Right lobe of liver (tissue), 6 donors: ENCODE measurements at regions not wholly inside any gene's neighbourhood (a gene's known extent, or its start where the extent isn't known, plus 50 kb on each side); places are given as distances from the start of the nearest gene placed in this dataset.

ENCODE experiments used
- ATAC-seq, 4 donors: fragments of 200-7000 bp; cut with Tn5 transposase; one replicate each; pipeline ENCODE4 v1.9.1; 2020; ENCODE audit warnings: mild to moderate bottlenecking in 4 of 4, moderate library complexity in 4 of 4
- DNase-seq, 3 donors: peaks; one replicate each; pipeline ENCODE4 v3.0.0-alpha.2; 2020
- H3K27ac ChIP-seq, 3 donors: fragments of 200-600 bp; one replicate each; pipeline ENCODE4 v1.8.0; 2022
- H3K27me3 ChIP-seq, 2 donors: fragments of 200-600 bp; one replicate each; pipeline ENCODE4 v1.8.0; 2022
- H3K36me3 ChIP-seq, 4 donors: fragments of 200-600 bp; sonication (generic) in 1 of 4; one replicate each; pipeline versions ENCODE4 v1.5.1 to v1.8.0; 2017 to 2022; ENCODE audit warnings: control low read depth in 1 of 4
- H3K4me1 ChIP-seq, 4 donors: fragments of 200-600 bp; sonication (generic) in 1 of 4; one replicate each; pipeline versions ENCODE4 v1.5.1 to v1.8.0; 2017 to 2022; ENCODE audit warnings: control low read depth in 1 of 4
- H3K4me3 ChIP-seq, 3 donors: fragments of 200-600 bp; one replicate each; pipeline ENCODE4 v1.8.0; 2022
- H3K9me3 ChIP-seq, 4 donors: fragments of 200-600 bp; sonication (generic) in 1 of 4; one replicate each; pipeline versions ENCODE4 v1.5.1 to v1.8.0; 2017 to 2022; ENCODE audit warnings: control low read depth in 1 of 4
- CTCF ChIP-seq, 4 donors: fragments of 200-600 bp in 3 of 4; fragments of 450-650 bp in 1 of 4; IDR thresholded peaks; one replicate each; pipeline versions ENCODE4 v1.5.1 to v1.8.0; 2016 to 2022; ENCODE audit warnings: antibody characterized with exemption in 4 of 4, mild to moderate bottlenecking in 2 of 4
- POLR2A ChIP-seq: fragments of 450-650 bp; IDR thresholded peaks from one replicate; pipeline ENCODE4 v1.6.1; 2017; ENCODE audit warnings: antibody characterized with exemption, mild to moderate bottlenecking
- WGBS: methylation state at CpG from one replicate; pipeline ENCODE4 v1.1.6; 2018; ENCODE audit warnings: low coverage, low lambda C conversion rate; ENCODE audit not compliant: insufficient coverage; ENCODE audit errors: missing lambda C conversion rate; 5-methylcytosine and 5-hydroxymethylcytosine counted together
- intact Hi-C, 2 donors: fragments of 100-400 bp; cut with DNase I; formaldehyde crosslinking; loops; one replicate each; pipeline versions ENCODE4 v1.11.2 to v1.14.1; 2022
- donor health status: DM: no; HTN: yes; CAD: no.
- donor health status: DM: no; HTN: no; CAD: no.
- donor health status: DM: no; HTN: no; CAD: no.
- donor health status: DM: no; HTN: yes; CAD: no.
- donor health status: DM: no; HTN: yes; CAD: no.

DNA sequence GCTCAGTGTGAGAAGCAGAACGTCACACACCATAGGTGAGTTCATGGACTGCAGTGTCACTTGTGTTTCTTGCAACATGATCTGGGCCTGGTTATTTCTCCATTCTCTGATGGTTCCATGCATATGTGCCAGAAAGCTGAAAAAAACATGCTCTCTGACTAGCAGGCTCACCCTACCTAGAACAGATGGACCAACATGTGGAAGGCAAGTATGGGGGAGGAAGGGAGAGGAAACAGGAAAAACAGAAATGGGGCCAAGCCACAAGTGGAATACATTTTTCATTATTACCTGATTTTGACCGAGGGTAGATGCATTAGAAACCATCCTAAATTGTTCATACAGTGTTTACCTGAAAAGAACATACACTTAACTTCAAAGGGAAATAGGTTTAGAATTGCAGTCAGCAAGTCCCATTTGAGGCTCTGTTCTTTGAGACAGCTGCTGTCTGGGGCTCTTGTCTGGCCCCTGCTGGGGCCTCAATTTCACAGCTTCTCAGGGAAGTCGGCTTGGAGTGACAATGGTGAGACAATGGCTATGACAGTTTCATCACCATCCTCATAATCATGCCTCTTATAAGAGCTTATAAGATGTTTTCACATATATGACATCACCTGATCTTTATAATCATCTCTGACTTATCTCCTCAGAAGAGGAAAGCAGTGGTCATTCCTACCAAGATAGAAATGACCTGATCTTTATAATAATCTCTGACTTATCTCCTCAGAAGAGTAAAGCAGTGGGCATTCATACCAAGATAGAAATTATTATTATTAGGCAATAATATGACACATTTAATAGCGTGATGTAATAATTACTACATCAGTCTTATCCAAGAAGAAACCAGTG is 327.3 kb downstream of the SIPA1L2 start:
- Histone ChIP-seq H3K4me3 (no peak overlapping the region), H3K36me3 (no peaks in the 10 kb centered on the region), H3K27ac (no peak overlapping the region), H3K4me1 (no peaks in the 10 kb centered on the region), H3K27me3 (no peaks in the 10 kb centered on the region), H3K9me3 (no peaks in the 10 kb centered on the region)
- 35% methylated on average over 3 of the region's 4 CpGs for WGBS
- ATAC-seq (no peak), DNase-seq (no peak)
- intact Hi-C loops = no loop called here
- TF ChIP-seq POLR2A = no peak
- TF ChIP-seq CTCF (IDR thresholded peaks at IDR 0.05) = no peak

DNA sequence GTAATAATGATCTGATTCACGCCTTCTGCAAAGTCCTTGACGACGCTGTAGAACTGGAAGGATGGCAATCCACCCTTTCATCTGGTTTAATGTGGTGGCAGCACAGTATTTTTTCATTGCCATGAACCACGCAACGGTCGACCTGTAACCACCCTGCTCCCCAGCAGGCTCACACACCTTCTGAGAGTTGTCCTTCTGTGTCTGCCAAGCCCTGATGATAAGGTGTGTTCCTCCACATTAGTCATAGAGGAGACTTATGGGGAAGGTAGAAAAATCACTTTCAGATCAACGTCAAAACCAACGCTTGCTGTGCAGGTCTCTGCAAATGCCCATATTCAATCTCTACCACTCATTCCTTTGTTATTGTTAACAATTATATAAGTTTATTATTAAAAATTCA is 328.7 kb downstream of the SIPA1L2 start:
- Histone ChIP-seq H3K9me3 (no peaks in the 10 kb centered on the region), H3K27ac (no peak overlapping the region), H3K27me3 (no peaks in the 10 kb centered on the region), H3K4me1 (no peaks in the 10 kb centered on the region), H3K36me3 (no peaks in the 10 kb centered on the region), H3K4me3 (no peak overlapping the region)
- ATAC-seq (no peak), DNase-seq (no peak)
- TF ChIP-seq CTCF (IDR thresholded peaks at IDR 0.05) (no peak), POLR2A (no peak)
- 71% methylated on average over 6 of the region's 8 CpGs for WGBS
- intact Hi-C loops = no loop called here

GRCh38 chr1:232300466-232300865 is 329.5 kb downstream of the SIPA1L2 start:
- DNase-seq = no peak
- Histone ChIP-seq H3K36me3 (no peaks in the 10 kb centered on the region), H3K27me3 (no peaks in the 10 kb centered on the region), H3K4me1 (no peaks in the 10 kb centered on the region), H3K27ac (no peak overlapping the region), H3K9me3 (no peaks in the 10 kb centered on the region), H3K4me3 (no peak overlapping the region)
- intact Hi-C loops = no loop called here
- TF ChIP-seq POLR2A = no peak
- TF ChIP-seq CTCF (IDR thresholded peaks at IDR 0.05) = no peak
- 63% methylated on average over 2 of the region's 2 CpGs for WGBS
- no peak for ATAC-seq

- no peak for ATAC-seq
- TF ChIP-seq POLR2A (no peak), CTCF (IDR thresholded peaks at IDR 0.05) (no peak)
- no peak overlapping the region for H3K4me3 ChIP-seq
- DNase-seq = no peak
- WGBS = 70% methylated on average over 4 of the region's 4 CpGs
- H3K27ac ChIP-seq = no peak overlapping the region
- intact Hi-C loops = no loop called here
- no peaks in the 10 kb centered on the region for H3K9me3 ChIP-seq
- no peaks in the 10 kb centered on the region for H3K27me3 ChIP-seq
- no peaks in the 10 kb centered on the region for H3K4me1 ChIP-seq
- H3K36me3 ChIP-seq = no peaks in the 10 kb centered on the region
Observed at GRCh38 chr1:232296461-232296860, 333.5 kb downstream of the SIPA1L2 start.
